SH-SY5Y (cell line): ENCODE measurements at regions not wholly inside any gene's neighbourhood (a gene's known extent, or its start where the extent isn't known, plus 50 kb on each side); places are given as distances from the start of the nearest gene placed in this dataset.

ENCODE experiments used
- GATA2 ChIP-seq: IDR thresholded peaks from 2 replicates; pipeline ENCODE4 v1.6.1; 2011; ENCODE audit warnings: mild to moderate bottlenecking, low read depth, low read length
- GATA3 ChIP-seq: IDR thresholded peaks from 2 replicates; pipeline ENCODE4 v1.6.1; 2011; ENCODE audit warnings: low read depth, mild to moderate bottlenecking, low read length, moderate library complexity

GRCh38 chr10:28993861-28994260, 295.0 kb upstream of the LYZL1 start:
- no peak for TF ChIP-seq GATA2
- TF ChIP-seq GATA3: no peak
